ENCODE measurements at regions not wholly inside any gene's neighbourhood (a gene's known extent, or its start where the extent isn't known, plus 50 kb on each side); places are given as distances from the start of the nearest gene placed in this dataset.

GRCh38 chr14:51491776-51492175, 159.9 kb upstream of the FRMD6 start (continued):
- no peak for TF ChIP-seq CHD7 (IDR thresholded peaks at IDR 0.05; ENCODE audit: insufficient replicate concordance, low read length)

Measured in H1 (cell line).